GM12878 (cell line): ENCODE measurements at regions not wholly inside any gene's neighbourhood (a gene's known extent, or its start where the extent isn't known, plus 50 kb on each side); places are given as distances from the start of the nearest gene placed in this dataset.

Source experiments
- ATAC-seq: fragments of 200-7000 bp; cut with Tn5 transposase; 3 replicates; pipeline ENCODE4 v1.9.1; 2020; ENCODE audit warnings: mild to moderate bottlenecking, moderate library complexity
- BruUV-seq: library from RNA; stranded (reverse); fragments of 400-500 nt; replicated peaks from 2 replicates; lab custom pipeline; 2021; lab: Mats Ljungman, UMichigan
- CTCF ChIA-PET: fragments of 300-600 bp; sonication (Branson Sonifier 250); formaldehyde crosslinking; extraction: SDS; loops from one replicate; lab custom pipeline; 2021; ENCODE audit warnings: inconsistent platforms; lab: Yijun Ruan, JAX
- POLR2A ChIA-PET: fragments of 350-600 bp; formaldehyde crosslinking; extraction: SDS; loops from one replicate; lab custom pipeline; 2021; ENCODE audit warnings: inconsistent platforms; lab: Charles Lee
- RAD21 ChIA-PET: fragments of 300-600 bp; sonication (Branson Sonifier 250); formaldehyde crosslinking; loops from one replicate; lab custom pipeline; 2023; ENCODE audit warnings: antibody characterized with exemption; ENCODE audit not compliant: unreplicated experiment; lab: Charles Lee
- SMC1A ChIA-PET: fragments of 300-600 bp; sonication (Branson Sonifier 250); formaldehyde crosslinking; loops from one replicate; lab custom pipeline; 2023; ENCODE audit not compliant: unreplicated experiment, uncharacterized antibody; lab: Charles Lee
- DNase-seq: peaks from one replicate; pipeline ENCODE4 v3.0.0-alpha.2; 2011; ENCODE audit warnings: low read depth, low spot score
- FAIRE-seq: peaks from 3 replicates; lab custom pipeline; 2011; peaks lifted over from hg19 to GRCh38; lab: Jason Lieb, UNC
- H2AFZ ChIP-seq: 2 replicates; pipeline ENCODE4 v1.6.0; 2011; ENCODE audit warnings: low read depth, low read length, control low read depth; ENCODE audit not compliant: control insufficient read depth
- H3K27ac ChIP-seq: 2 replicates; pipeline ENCODE4 v1.5.1; 2011; ENCODE audit warnings: control low read depth; ENCODE audit not compliant: control insufficient read depth, insufficient read depth
- H3K27me3 ChIP-seq, 2 experiments: replicated peaks in 1 of 2; 2 replicates each; pipeline versions ENCODE4 v1.6.0 to v1.6.1; 2011; ENCODE audit warnings: low read length in 1 of 2; ENCODE audit not compliant: control insufficient read depth in 2 of 2, insufficient read depth in 2 of 2
- H3K36me3 ChIP-seq, 2 experiments: 2 replicates each; pipeline ENCODE4 v1.5.1; 2011; ENCODE audit warnings: low read length in 1 of 2; ENCODE audit not compliant: control insufficient read depth in 2 of 2, insufficient read depth in 2 of 2
- H3K4me1 ChIP-seq: 2 replicates; pipeline ENCODE4 v1.6.1; 2011; ENCODE audit warnings: mild to moderate bottlenecking, low read length, moderate library complexity, mixed read lengths; ENCODE audit not compliant: control insufficient read depth, insufficient read depth
- H3K4me2 ChIP-seq: 2 replicates; pipeline ENCODE4 v1.6.0; 2011; ENCODE audit warnings: control low read depth; ENCODE audit not compliant: control insufficient read depth, insufficient read depth
- H3K4me3 ChIP-seq: fragments of 200-600 bp; sonication (generic); 2 replicates; pipeline ENCODE4 v1.5.1; 2016
- H3K79me2 ChIP-seq: 2 replicates; pipeline ENCODE4 v1.6.0; 2011; ENCODE audit warnings: low read length; ENCODE audit not compliant: control insufficient read depth, insufficient read depth
- H3K9ac ChIP-seq: 2 replicates; pipeline ENCODE4 v1.8.0; 2011; ENCODE audit warnings: low read length, control low read depth, mixed read lengths; ENCODE audit not compliant: control insufficient read depth, insufficient read depth
- H3K9me3 ChIP-seq: replicated peaks from 3 replicates; pipeline ENCODE4 v1.5.1; 2011; ENCODE audit warnings: mild to moderate bottlenecking, low read length; ENCODE audit not compliant: control insufficient read depth, insufficient read depth
- H4K20me1 ChIP-seq: 2 replicates; pipeline ENCODE4 v1.6.0; 2011; ENCODE audit not compliant: control insufficient read depth, insufficient read depth
- BACH1 ChIP-seq: fragments of 450-650 bp; IDR thresholded peaks from 2 replicates; pipeline ENCODE4 v1.6.1; 2017; ENCODE audit warnings: mild to moderate bottlenecking, borderline replicate concordance
- CHD4 ChIP-seq: fragments of 200-600 bp; sonication (generic); IDR thresholded peaks from 2 replicates; pipeline ENCODE4 v1.6.1; 2016; ENCODE audit warnings: mild to moderate bottlenecking
- EGR1 ChIP-seq, 2 experiments: IDR thresholded peaks; 1 replicate in 1 of 2; 2 replicates in 1 of 2; pipeline ENCODE4 v1.6.1; 2011 to 2012; ENCODE audit warnings: low read depth in 2 of 2, low read length in 2 of 2, borderline replicate concordance in 1 of 2, mild to moderate bottlenecking in 1 of 2, moderate library complexity in 1 of 2
- NFYB ChIP-seq: IDR thresholded peaks from 2 replicates; pipeline ENCODE4 v1.6.1; 2011; ENCODE audit warnings: low read depth, mild to moderate bottlenecking, low read length, improper control_type of control experiment, moderate library complexity; ENCODE audit not compliant: insufficient read depth
- RUNX3 ChIP-seq: IDR thresholded peaks from 2 replicates; pipeline ENCODE4 v1.6.1; 2012; ENCODE audit warnings: low read length, inconsistent platforms
- SMC3 ChIP-seq: IDR thresholded peaks from 2 replicates; pipeline ENCODE4 v1.6.1; 2011; ENCODE audit warnings: low read length, improper control_type of control experiment, borderline replicate concordance
- TAF1 ChIP-seq: IDR thresholded peaks from 2 replicates; pipeline ENCODE4 v1.6.1; 2011; ENCODE audit warnings: mild to moderate bottlenecking, low read depth, low read length, borderline replicate concordance
- YBX1 ChIP-seq: fragments of 450-650 bp; IDR thresholded peaks from 2 replicates; pipeline ENCODE4 v1.6.1; 2016; ENCODE audit warnings: antibody characterized with exemption
- WGBS: methylation state at CpG from one replicate; pipeline ENCODE4 v1.1.6; 2016; ENCODE audit warnings: low lambda C conversion rate; ENCODE audit not compliant: insufficient replicate concordance, insufficient coverage; ENCODE audit errors: missing lambda C conversion rate; 5-methylcytosine and 5-hydroxymethylcytosine counted together
- in situ Hi-C: fragments of 300-500 bp; cut with MboI; formaldehyde crosslinking; loops from 9 replicates; pipeline ENCODE4 v1.14.3; 2018; ENCODE audit warnings: mixed read lengths
- intact Hi-C: fragments of 100-400 bp; cut with micrococcal nuclease; formaldehyde crosslinking; loops from one replicate; pipeline ENCODE4 v1.14.2; 2022; ENCODE audit not compliant: unreplicated experiment
- TF ChIP-seq, protein P1 (sequence below): fragments of 450-650 bp; IDR thresholded peaks from 2 replicates; pipeline ENCODE4 v1.6.1; 2018; ENCODE audit warnings: mild to moderate bottlenecking, low read depth, moderate library complexity; ENCODE audit not compliant: partially characterized antibody

DNA sequence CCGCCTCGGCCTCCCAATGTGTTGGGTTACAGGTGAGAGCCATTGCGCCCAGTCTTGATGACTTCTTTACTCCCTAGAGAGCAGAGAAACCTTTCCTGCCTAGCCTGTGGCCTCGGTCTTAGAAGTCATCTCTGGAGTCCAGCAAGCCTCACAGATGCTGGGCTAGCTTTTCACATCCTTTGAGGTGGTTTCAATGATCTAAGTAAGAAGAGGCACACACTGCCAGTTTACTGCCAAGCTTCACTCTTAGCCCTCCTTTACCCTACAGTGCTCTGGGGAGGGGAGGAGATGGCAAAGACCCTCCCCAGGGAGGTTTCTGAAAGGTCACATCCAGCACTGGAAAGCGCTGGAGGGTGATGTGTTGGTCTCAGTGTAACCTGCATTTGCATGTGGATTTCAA is 304.8 kb downstream of the PCNX1 start:
- Histone ChIP-seq H3K4me1 (no peaks in the 10 kb centered on the region), H3K4me3 (no peak overlapping the region), H2AFZ (no peak overlapping the region), H3K4me2 (no peak overlapping the region), H4K20me1 (no peaks in the 10 kb centered on the region), H3K79me2 (no peaks in the 10 kb centered on the region), H3K9ac (no peak overlapping the region), H3K36me3 (no peaks in the 10 kb centered on the region), H3K9me3 (no peaks in the 10 kb centered on the region; the same call in 1 of the 3 replicates), H3K27ac (no peak overlapping the region), H3K27me3 (no peaks in the 10 kb centered on the region)
- intact Hi-C loops: no loop called here
- FAIRE-seq: peak; percentile 76
- BruUV-seq: no TSS peak
- 1% methylated on average over 5 of the region's 5 CpGs for WGBS
- no peak for DNase-seq
- CTCF ChIA-PET: interaction anchor here (0.6 to 0.9 kb wide), 2 partner anchors 8 to 104 kb away, joined by 3 to 4 read pairs; no protein-coding TSS in a partner anchor
- POLR2A ChIA-PET: no interaction called here
- TF ChIP-seq, protein P1, sequence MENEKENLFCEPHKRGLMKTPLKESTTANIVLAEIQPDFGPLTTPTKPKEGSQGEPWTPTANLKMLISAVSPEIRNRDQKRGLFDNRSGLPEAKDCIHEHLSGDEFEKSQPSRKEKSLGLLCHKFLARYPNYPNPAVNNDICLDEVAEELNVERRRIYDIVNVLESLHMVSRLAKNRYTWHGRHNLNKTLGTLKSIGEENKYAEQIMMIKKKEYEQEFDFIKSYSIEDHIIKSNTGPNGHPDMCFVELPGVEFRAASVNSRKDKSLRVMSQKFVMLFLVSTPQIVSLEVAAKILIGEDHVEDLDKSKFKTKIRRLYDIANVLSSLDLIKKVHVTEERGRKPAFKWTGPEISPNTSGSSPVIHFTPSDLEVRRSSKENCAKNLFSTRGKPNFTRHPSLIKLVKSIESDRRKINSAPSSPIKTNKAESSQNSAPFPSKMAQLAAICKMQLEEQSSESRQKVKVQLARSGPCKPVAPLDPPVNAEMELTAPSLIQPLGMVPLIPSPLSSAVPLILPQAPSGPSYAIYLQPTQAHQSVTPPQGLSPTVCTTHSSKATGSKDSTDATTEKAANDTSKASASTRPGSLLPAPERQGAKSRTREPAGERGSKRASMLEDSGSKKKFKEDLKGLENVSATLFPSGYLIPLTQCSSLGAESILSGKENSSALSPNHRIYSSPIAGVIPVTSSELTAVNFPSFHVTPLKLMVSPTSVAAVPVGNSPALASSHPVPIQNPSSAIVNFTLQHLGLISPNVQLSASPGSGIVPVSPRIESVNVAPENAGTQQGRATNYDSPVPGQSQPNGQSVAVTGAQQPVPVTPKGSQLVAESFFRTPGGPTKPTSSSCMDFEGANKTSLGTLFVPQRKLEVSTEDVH: no peak
- peak; percentile 29; the same call in 1 of the 2 replicates for TF ChIP-seq RUNX3
- in situ Hi-C loops: no loop called here
- SMC1A ChIA-PET: interaction anchor here (0.6 kb wide), 1 partner anchor 120 kb away, joined by 3 read pairs; no protein-coding TSS in a partner anchor
- peak; percentile 77 for ATAC-seq
- RAD21 ChIA-PET: interaction anchor here (1.5 kb wide), 1 partner anchor 20 kb away, joined by 3 read pairs; no protein-coding TSS in a partner anchor

DNA sequence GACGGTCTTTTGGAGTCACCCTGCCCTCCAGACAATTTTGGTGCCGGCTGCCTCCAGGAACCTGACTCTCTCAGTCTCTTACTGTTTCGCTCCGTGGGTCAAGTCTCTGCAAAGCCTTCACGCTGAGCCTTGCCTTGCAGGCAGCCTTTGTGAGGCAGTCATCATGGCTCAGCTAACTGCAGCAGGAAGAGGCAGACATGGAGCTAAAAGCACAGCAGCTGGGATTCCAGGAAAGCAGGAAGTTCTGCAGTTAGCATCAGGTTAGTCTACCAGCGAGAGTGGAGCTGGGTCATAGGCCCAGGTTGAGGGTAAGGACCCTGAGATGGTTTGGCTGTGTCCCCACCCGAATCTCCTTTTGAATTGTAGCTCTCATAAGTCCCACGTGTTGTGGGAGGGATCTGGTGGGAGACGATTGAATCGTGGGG is 305.4 kb downstream of the PCNX1 start:
- H3K4me3 ChIP-seq: no peak overlapping the region
- 24% methylated on average over 10 of the region's 10 CpGs for WGBS
- H4K20me1 ChIP-seq: no peaks in the 10 kb centered on the region
- no peak for FAIRE-seq
- no peaks in the 10 kb centered on the region; the same call in 1 of the 3 replicates for H3K9me3 ChIP-seq
- no peak overlapping the region for H3K4me2 ChIP-seq
- ChIA-PET CTCF (interaction anchor here (0.9 kb wide), 1 partner anchor 103 kb away, joined by 3 read pairs; no protein-coding TSS in a partner anchor), SMC1A (interaction anchor here (1.2 kb wide), 1 partner anchor 15 kb away, joined by 3 read pairs; no protein-coding TSS in a partner anchor), RAD21 (interaction anchor here (1.5 kb wide), 1 partner anchor 19 kb away, joined by 3 read pairs; no protein-coding TSS in a partner anchor), POLR2A (no interaction called here)
- BruUV-seq: no TSS peak
- H2AFZ ChIP-seq: no peak overlapping the region
- TF ChIP-seq BACH1: no peak
- no peak for TF ChIP-seq EGR1 (IDR thresholded peaks at IDR 0.05; ENCODE audit: borderline replicate concordance in 1 of 2, low read depth in 2 of 2, low read length in 2 of 2)
- no peak for TF ChIP-seq YBX1
- TF ChIP-seq CHD4: no peak
- TF ChIP-seq NFYB: no peak
- TF ChIP-seq SMC3: no peak
- no peak for TF ChIP-seq TAF1
- no peak for DNase-seq
- intact Hi-C loops: no loop called here
- H3K27ac ChIP-seq: no peak overlapping the region
- ATAC-seq: no peak; the same call in 2 of the 3 replicates
- no peaks in the 10 kb centered on the region for H3K27me3 ChIP-seq
- H3K79me2 ChIP-seq: no peaks in the 10 kb centered on the region
- H3K9ac ChIP-seq: no peak overlapping the region
- no peaks in the 10 kb centered on the region for H3K36me3 ChIP-seq
- H3K4me1 ChIP-seq: no peaks in the 10 kb centered on the region
- in situ Hi-C loops: no loop called here
